MM.1S (cell line): ENCODE measurements at regions not wholly inside any gene's neighbourhood (a gene's known extent, or its start where the extent isn't known, plus 50 kb on each side); places are given as distances from the start of the nearest gene placed in this dataset.

Experiments
- DNase-seq: peaks from one replicate; pipeline ENCODE4 v3.0.0-alpha.2; 2015
- H2AFZ ChIP-seq: fragments of 300-600 bp; sonication (generic); 2 replicates; pipeline ENCODE4 v1.6.0; 2016; ENCODE audit warnings: antibody characterized with exemption, low read length
- H3F3A ChIP-seq: fragments of 300-600 bp; sonication (generic); 2 replicates; pipeline ENCODE4 v1.6.1; 2016; ENCODE audit warnings: mild to moderate bottlenecking, antibody characterized with exemption, low read length, moderate library complexity, mixed read lengths; ENCODE audit not compliant: insufficient read depth
- H3K27ac ChIP-seq: fragments of 300-600 bp; sonication (generic); 2 replicates; pipeline ENCODE4 v1.5.1; 2016; ENCODE audit warnings: mild to moderate bottlenecking, low read length
- H3K27me3 ChIP-seq: fragments of 300-600 bp; sonication (generic); replicated peaks from 2 replicates; pipeline ENCODE4 v1.6.0; 2016; ENCODE audit warnings: low read length; ENCODE audit not compliant: insufficient read depth
- H3K36me3 ChIP-seq: fragments of 300-600 bp; sonication (generic); replicated peaks from 2 replicates; pipeline ENCODE4 v1.6.1; 2016; ENCODE audit warnings: mild to moderate bottlenecking, low read length, mixed read lengths; ENCODE audit not compliant: insufficient read depth
- H3K4me1 ChIP-seq: fragments of 300-600 bp; sonication (generic); 2 replicates; pipeline ENCODE4 v1.6.1; 2016; ENCODE audit warnings: low read length, mixed read lengths
- H3K4me2 ChIP-seq: fragments of 300-600 bp; sonication (generic); 2 replicates; pipeline ENCODE4 v1.6.0; 2016; ENCODE audit warnings: low read depth, low read length
- H3K4me3 ChIP-seq: fragments of 300-600 bp; sonication (generic); 2 replicates; pipeline ENCODE4 v1.5.1; 2016; ENCODE audit warnings: low read length, mixed read lengths
- H3K79me2 ChIP-seq: fragments of 300-600 bp; sonication (generic); 2 replicates; pipeline ENCODE4 v1.6.1; 2016; ENCODE audit warnings: mixed run types, low read length, mixed read lengths
- H3K9ac ChIP-seq: fragments of 300-600 bp; sonication (generic); 2 replicates; pipeline ENCODE4 v1.6.1; 2016; ENCODE audit warnings: low read length, mixed read lengths
- H3K9me2 ChIP-seq: fragments of 300-600 bp; sonication (generic); replicated peaks from 2 replicates; pipeline ENCODE4 v1.6.1; 2016; ENCODE audit warnings: mild to moderate bottlenecking, low read length, mixed read lengths; ENCODE audit not compliant: insufficient read depth
- H3K9me3 ChIP-seq: fragments of 300-600 bp; sonication (generic); replicated peaks from 2 replicates; pipeline ENCODE4 v1.6.1; 2016; ENCODE audit warnings: mild to moderate bottlenecking, low read length, mixed read lengths; ENCODE audit not compliant: insufficient read depth
- H4K20me1 ChIP-seq: fragments of 300-600 bp; sonication (generic); 2 replicates; pipeline ENCODE4 v1.6.1; 2016; ENCODE audit warnings: mild to moderate bottlenecking, low read length, moderate library complexity, mixed read lengths; ENCODE audit not compliant: insufficient read depth
- CTCF ChIP-seq: fragments of 300-600 bp; sonication (generic); IDR thresholded peaks from 2 replicates; pipeline ENCODE4 v1.5.1; 2016; ENCODE audit warnings: antibody characterized with exemption, low read length, mixed read lengths
- EZH2 ChIP-seq: fragments of 300-600 bp; sonication (generic); optimal IDR thresholded peaks from 2 replicates; pipeline ENCODE3; 2017; ENCODE audit warnings: low read depth, mild to moderate bottlenecking, antibody characterized with exemption, low read length, mixed read lengths
- EZH2phosphoT487 ChIP-seq: fragments of 300-600 bp; sonication (generic); IDR thresholded peaks from 2 replicates; pipeline ENCODE4 v1.6.1; 2018; ENCODE audit warnings: antibody characterized with exemption, low read length

GRCh38 chr5:56459394-56460194 is 226.5 kb upstream of the ANKRD55 start:
- Histone ChIP-seq H3K79me2 (no peaks in the 10 kb centered on the region), H3K36me3 (no peaks in the 10 kb centered on the region), H3K9ac (no peak overlapping the region), H3K27ac (no peak overlapping the region), H3K27me3 (no peaks in the 10 kb centered on the region), H3K4me2 (no peak overlapping the region), H3K9me2 (no peaks in the 10 kb centered on the region), H2AFZ (no peak overlapping the region), H3K4me1 (no peaks in the 10 kb centered on the region), H3K4me3 (no peak overlapping the region), H3F3A (no peaks in the 10 kb centered on the region), H3K9me3 (no peaks in the 10 kb centered on the region), H4K20me1 (no peaks in the 10 kb centered on the region)
- TF ChIP-seq EZH2: no peak
- DNase-seq: no peak

GRCh38 chr5:56457887-56458812 is 225.0 kb upstream of the ANKRD55 start:
- no peaks in the 10 kb centered on the region for H3K9me3 ChIP-seq
- H3K4me2 ChIP-seq: no peak overlapping the region
- no peak for DNase-seq
- no peaks in the 10 kb centered on the region for H4K20me1 ChIP-seq
- no peaks in the 10 kb centered on the region for H3F3A ChIP-seq
- no peaks in the 10 kb centered on the region for H3K9me2 ChIP-seq
- no peak overlapping the region for H3K9ac ChIP-seq
- no peaks in the 10 kb centered on the region for H3K4me1 ChIP-seq
- no peaks in the 10 kb centered on the region for H3K36me3 ChIP-seq
- no peak overlapping the region for H2AFZ ChIP-seq
- no peaks in the 10 kb centered on the region for H3K79me2 ChIP-seq
- H3K4me3 ChIP-seq: no peak overlapping the region
- H3K27ac ChIP-seq: no peak overlapping the region
- no peaks in the 10 kb centered on the region for H3K27me3 ChIP-seq
- TF ChIP-seq EZH2phosphoT487 (no peak), CTCF (no peak), EZH2 (no peak)

- Histone ChIP-seq H2AFZ (no peak overlapping the region), H3K27ac (no peak overlapping the region), H3K4me3 (no peak overlapping the region), H3K36me3 (no peaks in the 10 kb centered on the region), H4K20me1 (no peaks in the 10 kb centered on the region), H3K9ac (no peak overlapping the region), H3K27me3 (no peaks in the 10 kb centered on the region), H3K4me1 (no peaks in the 10 kb centered on the region), H3K9me3 (no peaks in the 10 kb centered on the region), H3K79me2 (no peaks in the 10 kb centered on the region), H3K4me2 (no peak overlapping the region), H3F3A (no peaks in the 10 kb centered on the region), H3K9me2 (no peaks in the 10 kb centered on the region)
- DNase-seq: no peak
- no peak for TF ChIP-seq CTCF
- no peak for TF ChIP-seq EZH2
- no peak for TF ChIP-seq EZH2phosphoT487
These were observed 222.9 kb upstream of the ANKRD55 start for GRCh38 chr5:56456002-56456401.

GRCh38 chr5:56455417-56455816 is 222.3 kb upstream of the ANKRD55 start:
- H3K4me1 ChIP-seq: no peaks in the 10 kb centered on the region
- TF ChIP-seq EZH2phosphoT487 (no peak), CTCF (no peak), EZH2 (no peak)
- H3K9me2 ChIP-seq: no peaks in the 10 kb centered on the region
- no peaks in the 10 kb centered on the region for H3K9me3 ChIP-seq
- no peak overlapping the region for H3K4me2 ChIP-seq
- no peaks in the 10 kb centered on the region for H4K20me1 ChIP-seq
- H3K36me3 ChIP-seq: no peaks in the 10 kb centered on the region
- no peaks in the 10 kb centered on the region for H3K79me2 ChIP-seq
- DNase-seq: no peak
- no peak overlapping the region for H3K27ac ChIP-seq
- H3K27me3 ChIP-seq: no peaks in the 10 kb centered on the region
- H3F3A ChIP-seq: no peaks in the 10 kb centered on the region
- H3K9ac ChIP-seq: no peak overlapping the region
- H2AFZ ChIP-seq: no peak overlapping the region
- no peak overlapping the region for H3K4me3 ChIP-seq
